Activated B cell treated with CpG ODN at 0.5 μM for 24 hours (primary cell): ENCODE measurements at regions not wholly inside any gene's neighbourhood (a gene's known extent, or its start where the extent isn't known, plus 50 kb on each side); places are given as distances from the start of the nearest gene placed in this dataset.

Source experiments
- ATAC-seq: fragments of 200-7000 bp; cut with Tn5 transposase; one replicate; pipeline ENCODE4 v1.10.0; 2021; ENCODE audit warnings: low read depth, mild to moderate bottlenecking, moderate library complexity
- CTCF ChIA-PET: fragments of 350-600 bp; sonication (Branson Sonifier 250); formaldehyde crosslinking; loops from one replicate; lab custom pipeline; 2021; ENCODE audit warnings: antibody characterized with exemption; lab: Charles Lee
- POLR2A ChIA-PET: fragments of 350-600 bp; sonication (Branson Sonifier 250); formaldehyde crosslinking; loops from one replicate; lab custom pipeline; 2021; ENCODE audit warnings: antibody characterized with exemption; lab: Charles Lee
- DNase-seq: peaks from one replicate; pipeline ENCODE4 v3.0.0; 2022
- H3K27ac Mint-ChIP-seq: one replicate; pipeline ENCODE4 v1.8.0; 2020; ENCODE audit warnings: mixed read lengths
- H3K27me3 Mint-ChIP-seq: one replicate; pipeline ENCODE4 v1.8.0; 2021; ENCODE audit warnings: mixed read lengths
- H3K36me3 Mint-ChIP-seq: one replicate; pipeline ENCODE4 v1.8.0; 2021; ENCODE audit warnings: low read depth, mixed read lengths
- H3K4me1 Mint-ChIP-seq: one replicate; pipeline ENCODE4 v1.8.0; 2021; ENCODE audit warnings: mixed read lengths
- H3K4me3 Mint-ChIP-seq: one replicate; pipeline ENCODE4 v1.8.0; 2020; ENCODE audit warnings: mild to moderate bottlenecking, mixed read lengths
- H3K9me3 Mint-ChIP-seq: one replicate; pipeline ENCODE4 v1.8.0; 2020; ENCODE audit warnings: mixed read lengths
- intact Hi-C: fragments of 100-400 bp; cut with micrococcal nuclease; formaldehyde crosslinking; loops from one replicate; pipeline ENCODE4 v1.15.1; 2024
- TF ChIP-seq, protein P1 (sequence below): fragments of 200-600 bp; IDR thresholded peaks from one replicate; pipeline ENCODE4 v1.8.0; 2022; ENCODE audit warnings: antibody characterized with exemption, mild to moderate bottlenecking

DNA sequence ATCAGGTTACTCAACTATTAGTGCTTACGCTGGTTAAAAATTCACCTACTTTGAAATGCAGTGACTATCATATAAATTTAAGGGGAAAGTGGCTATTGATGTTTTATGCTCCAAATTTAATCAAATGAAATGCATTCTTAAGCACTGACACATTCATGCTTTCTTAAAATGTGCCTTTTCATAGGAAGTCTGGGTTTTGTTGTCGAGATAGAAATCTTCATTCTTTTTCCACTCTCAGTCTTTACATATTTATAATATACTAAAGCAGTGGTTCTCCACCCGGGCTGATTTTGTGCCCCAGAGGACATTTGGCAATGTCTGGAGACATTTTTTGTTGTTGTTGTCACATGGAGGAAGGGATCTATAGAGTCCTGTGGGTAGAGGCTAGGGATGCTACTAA is 167.9 kb downstream of the PAX3 start:
- ChIA-PET CTCF (no interaction called here), POLR2A (no interaction called here)
- TF ChIP-seq, protein P1, sequence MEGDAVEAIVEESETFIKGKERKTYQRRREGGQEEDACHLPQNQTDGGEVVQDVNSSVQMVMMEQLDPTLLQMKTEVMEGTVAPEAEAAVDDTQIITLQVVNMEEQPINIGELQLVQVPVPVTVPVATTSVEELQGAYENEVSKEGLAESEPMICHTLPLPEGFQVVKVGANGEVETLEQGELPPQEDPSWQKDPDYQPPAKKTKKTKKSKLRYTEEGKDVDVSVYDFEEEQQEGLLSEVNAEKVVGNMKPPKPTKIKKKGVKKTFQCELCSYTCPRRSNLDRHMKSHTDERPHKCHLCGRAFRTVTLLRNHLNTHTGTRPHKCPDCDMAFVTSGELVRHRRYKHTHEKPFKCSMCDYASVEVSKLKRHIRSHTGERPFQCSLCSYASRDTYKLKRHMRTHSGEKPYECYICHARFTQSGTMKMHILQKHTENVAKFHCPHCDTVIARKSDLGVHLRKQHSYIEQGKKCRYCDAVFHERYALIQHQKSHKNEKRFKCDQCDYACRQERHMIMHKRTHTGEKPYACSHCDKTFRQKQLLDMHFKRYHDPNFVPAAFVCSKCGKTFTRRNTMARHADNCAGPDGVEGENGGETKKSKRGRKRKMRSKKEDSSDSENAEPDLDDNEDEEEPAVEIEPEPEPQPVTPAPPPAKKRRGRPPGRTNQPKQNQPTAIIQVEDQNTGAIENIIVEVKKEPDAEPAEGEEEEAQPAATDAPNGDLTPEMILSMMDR = no peak
- intact Hi-C loops = no loop called here
- DNase-seq = no peak
- H3K36me3 Mint-ChIP-seq = no peaks in the 10 kb centered on the region
- no peak overlapping the region for H3K4me3 Mint-ChIP-seq
- no peaks in the 10 kb centered on the region for H3K9me3 Mint-ChIP-seq
- no peaks in the 10 kb centered on the region for H3K27me3 Mint-ChIP-seq
- ATAC-seq = no peak
- no peaks in the 10 kb centered on the region for H3K4me1 Mint-ChIP-seq
- no peak overlapping the region for H3K27ac Mint-ChIP-seq

DNA sequence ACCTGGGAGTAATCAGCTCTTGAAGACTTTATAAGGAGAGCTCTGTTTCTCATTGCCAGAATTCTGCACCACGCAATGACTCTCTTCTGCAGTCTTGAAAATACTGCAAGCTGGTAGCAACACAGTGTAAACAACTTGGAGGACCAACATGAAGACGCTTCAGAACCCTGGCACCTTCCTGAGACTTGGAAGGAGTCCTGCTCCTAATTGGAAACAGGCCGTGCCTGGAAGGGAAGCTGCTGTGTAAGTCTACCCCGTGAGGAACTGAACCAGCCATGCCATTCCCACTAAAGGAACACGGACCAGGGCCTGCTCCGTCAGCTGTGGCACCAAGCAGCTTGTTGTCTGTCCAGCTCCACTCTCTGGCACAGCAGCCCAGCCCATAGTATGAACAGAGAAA is 171.1 kb downstream of the PAX3 start:
- intact Hi-C loops = no loop called here
- Mint-ChIP-seq H3K27ac (no peak overlapping the region), H3K36me3 (no peaks in the 10 kb centered on the region)

DNA sequence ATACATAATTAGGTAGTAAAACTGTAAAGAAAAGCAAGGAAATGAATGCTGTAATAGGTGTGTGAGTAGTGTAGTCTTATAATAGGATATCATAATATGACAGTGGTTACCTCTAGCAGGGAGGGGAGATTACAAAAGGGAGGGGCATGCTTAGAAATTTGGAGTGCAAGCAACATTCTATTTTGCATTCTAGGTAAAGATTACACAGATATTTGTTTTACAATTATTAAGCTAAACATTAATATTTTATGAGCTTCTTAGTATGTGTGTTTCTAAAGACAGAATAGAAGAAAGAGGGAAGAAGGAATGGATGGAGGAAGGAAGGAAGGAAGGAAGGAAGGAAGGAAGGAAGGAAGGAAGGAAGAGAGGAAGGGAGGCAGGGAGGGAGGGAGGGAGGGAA is 177.9 kb downstream of the PAX3 start:
- H3K27me3 Mint-ChIP-seq = peaks cover 3% of the 10 kb centered on the region
- H3K4me3 Mint-ChIP-seq = no peak overlapping the region
- CTCF ChIA-PET = no interaction called here
- TF ChIP-seq, protein P1 = no peak
- POLR2A ChIA-PET = no interaction called here
- ATAC-seq (no peak), DNase-seq (no peak)
- no peaks in the 10 kb centered on the region for H3K4me1 Mint-ChIP-seq
- no peaks in the 10 kb centered on the region for H3K36me3 Mint-ChIP-seq
- no peaks in the 10 kb centered on the region for H3K9me3 Mint-ChIP-seq
- no peak overlapping the region for H3K27ac Mint-ChIP-seq
- intact Hi-C loops = no loop called here

More for the DNA sequence above, 171.1 kb downstream of the PAX3 start:
- Mint-ChIP-seq H3K4me3 (no peak overlapping the region), H3K9me3 (no peaks in the 10 kb centered on the region), H3K4me1 (no peaks in the 10 kb centered on the region), H3K27me3 (no peaks in the 10 kb centered on the region)
- TF ChIP-seq, protein P1 = no peak
- POLR2A ChIA-PET = no interaction called here
- ATAC-seq (no peak), DNase-seq (no peak)
- CTCF ChIA-PET = no interaction called here

DNA sequence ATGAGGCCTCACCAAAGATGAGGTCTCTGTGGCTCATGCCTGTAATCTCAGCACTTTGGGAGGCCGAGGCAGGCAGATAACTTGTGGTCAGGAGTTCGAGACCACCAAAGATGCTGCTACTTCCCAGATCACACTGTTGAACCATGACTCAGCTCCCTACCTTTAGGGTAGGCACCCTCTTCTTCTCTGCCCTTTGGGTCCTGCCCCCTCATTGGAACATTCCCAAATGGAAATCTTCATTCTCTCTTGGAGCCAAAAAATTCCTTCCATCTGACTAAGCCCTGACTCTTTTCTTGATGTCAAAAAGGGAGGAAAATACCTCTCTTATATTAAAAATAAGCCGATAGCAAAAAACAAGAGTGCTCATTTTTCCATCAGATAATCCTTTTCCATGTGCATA is 183.5 kb downstream of the PAX3 start:
- CTCF ChIA-PET = no interaction called here

DNA sequence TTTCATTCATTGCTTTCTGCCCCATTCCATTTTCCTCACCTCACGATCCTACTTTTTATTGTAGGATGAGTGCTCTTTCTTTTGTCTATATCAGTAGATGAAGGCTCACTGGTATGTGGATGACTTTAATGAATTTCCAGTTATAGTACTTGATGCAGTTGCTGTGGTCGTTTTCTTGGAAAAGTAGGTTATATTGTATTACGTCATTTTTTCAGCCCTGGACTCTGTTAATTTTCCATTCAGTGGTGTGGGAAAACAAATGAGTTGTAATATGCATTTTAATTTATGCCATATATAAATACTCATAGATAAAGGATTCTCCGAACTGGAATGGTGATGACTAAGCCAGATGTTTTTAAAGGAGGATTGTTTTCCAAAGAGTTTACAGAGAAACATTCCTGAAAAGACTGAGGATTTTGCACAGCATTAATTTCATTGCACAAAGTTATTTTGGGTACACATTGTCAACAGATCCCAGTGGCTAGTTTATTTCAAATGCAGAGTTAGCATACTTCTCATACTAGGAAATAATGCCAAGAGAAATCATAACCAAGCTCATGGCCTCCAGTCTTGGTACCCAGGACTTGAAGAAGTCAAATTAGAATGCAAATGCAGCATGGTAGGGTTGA is 189.7 kb downstream of the PAX3 start:
- intact Hi-C loops = no loop called here
- ATAC-seq (no peak), DNase-seq (no peak)
- no peaks in the 10 kb centered on the region for H3K9me3 Mint-ChIP-seq
- no peaks in the 10 kb centered on the region for H3K27me3 Mint-ChIP-seq
- CTCF ChIA-PET = no interaction called here
- POLR2A ChIA-PET = no interaction called here
- no peaks in the 10 kb centered on the region for H3K36me3 Mint-ChIP-seq
- no peaks in the 10 kb centered on the region for H3K4me1 Mint-ChIP-seq
- no peak overlapping the region for H3K27ac Mint-ChIP-seq
- H3K4me3 Mint-ChIP-seq = no peak overlapping the region
- TF ChIP-seq, protein P1 = no peak

More for the DNA sequence above, 183.5 kb downstream of the PAX3 start:
- H3K4me1 Mint-ChIP-seq = no peaks in the 10 kb centered on the region
- TF ChIP-seq, protein P1 = no peak
- peaks cover 3% of the 10 kb centered on the region for H3K27me3 Mint-ChIP-seq
- DNase-seq = no peak
- intact Hi-C loops = no loop called here
- ATAC-seq = no peak
- H3K4me3 Mint-ChIP-seq = no peak overlapping the region
- POLR2A ChIA-PET = no interaction called here
- H3K9me3 Mint-ChIP-seq = no peaks in the 10 kb centered on the region
- H3K27ac Mint-ChIP-seq = no peak overlapping the region
- H3K36me3 Mint-ChIP-seq = no peaks in the 10 kb centered on the region
